ENCODE measurements at regions not wholly inside any gene's neighbourhood (a gene's known extent, or its start where the extent isn't known, plus 50 kb on each side); places are given as distances from the start of the nearest gene placed in this dataset.

GRCh38 chr6:134854366-134854765 lies 95.5 kb downstream of the ALDH8A1 start:
- H3K9ac ChIP-seq (ENCODE audit: insufficient read depth, low read length): no peak overlapping the region

GRCh38 chr6:134853111-134854055 lies 96.5 kb downstream of the ALDH8A1 start:
- Histone ChIP-seq H3K9me3 (ENCODE audit: control insufficient read depth, insufficient read depth, low read depth, low read length) (no peaks in the 10 kb centered on the region), H3K27me3 (ENCODE audit: control insufficient read depth, insufficient read depth, low read length) (no peaks in the 10 kb centered on the region), H4K20me1 (ENCODE audit: control insufficient read depth, extremely low read depth, insufficient read depth, low read length) (no peaks in the 10 kb centered on the region), H2AFZ (ENCODE audit: low read length) (peak overlapping the region; percentile 55), H3K27ac (ENCODE audit: insufficient read depth, low read length) (no peak overlapping the region), H3K4me1 (ENCODE audit: control insufficient read depth, extremely low read depth, insufficient read depth, low read length) (no peaks in the 10 kb centered on the region), H3K36me3 (ENCODE audit: control insufficient read depth, insufficient read depth, low read length) (no peaks in the 10 kb centered on the region), H3K9ac (ENCODE audit: insufficient read depth, low read length) (no peak overlapping the region), H3K79me2 (ENCODE audit: control insufficient read depth, insufficient read depth, low read length) (no peaks in the 10 kb centered on the region), H3K4me2 (ENCODE audit: extremely low read depth, insufficient read depth, low read length) (peak overlapping the region; percentile 11), H3K4me3 (replicated peaks in 1 of 4; ENCODE audit: control extremely low read depth in 1 of 4, insufficient read depth in 1 of 4, low read depth in 3 of 4, low read length in 4 of 4) (no peak overlapping the region)
- DNase-seq (ENCODE audit: low read depth in 2 of 2): peak; percentile 32 to 81
- TF ChIP-seq EZH2 (IDR thresholded peaks at IDR 0.05; ENCODE audit: low read length, missing control alignments) (no peak), CTCF (conservative IDR thresholded peaks at IDR 0.05 in 1 of 2, IDR thresholded peaks at IDR 0.05 in 1 of 2; ENCODE audit: low read depth in 1 of 2, low read length in 2 of 2) (no peak)

More at GRCh38 chr6:134854366-134854765, 95.5 kb downstream of the ALDH8A1 start:
- Histone ChIP-seq H3K4me2 (ENCODE audit: extremely low read depth, insufficient read depth, low read length) (no peak overlapping the region), H3K27ac (ENCODE audit: insufficient read depth, low read length) (no peak overlapping the region), H3K36me3 (ENCODE audit: control insufficient read depth, insufficient read depth, low read length) (no peaks in the 10 kb centered on the region), H3K79me2 (ENCODE audit: control insufficient read depth, insufficient read depth, low read length) (no peaks in the 10 kb centered on the region), H3K9me3 (ENCODE audit: control insufficient read depth, insufficient read depth, low read depth, low read length) (no peaks in the 10 kb centered on the region), H3K4me3 (replicated peaks in 1 of 4; ENCODE audit: control extremely low read depth in 1 of 4, insufficient read depth in 1 of 4, low read depth in 3 of 4, low read length in 4 of 4) (no peak overlapping the region), H4K20me1 (ENCODE audit: control insufficient read depth, extremely low read depth, insufficient read depth, low read length) (no peaks in the 10 kb centered on the region), H3K4me1 (ENCODE audit: control insufficient read depth, extremely low read depth, insufficient read depth, low read length) (no peaks in the 10 kb centered on the region), H2AFZ (ENCODE audit: low read length) (no peak overlapping the region), H3K27me3 (ENCODE audit: control insufficient read depth, insufficient read depth, low read length) (no peaks in the 10 kb centered on the region)
- TF ChIP-seq EZH2 (IDR thresholded peaks at IDR 0.05; ENCODE audit: low read length, missing control alignments): no peak
- no peak for TF ChIP-seq CTCF (conservative IDR thresholded peaks at IDR 0.05 in 1 of 2, IDR thresholded peaks at IDR 0.05 in 1 of 2; ENCODE audit: low read depth in 1 of 2, low read length in 2 of 2)
- no peak for DNase-seq (ENCODE audit: low read depth in 2 of 2)

- no peak overlapping the region for H2AFZ ChIP-seq (ENCODE audit: low read length)
- H3K27ac ChIP-seq (ENCODE audit: insufficient read depth, low read length): no peak overlapping the region
- no peaks in the 10 kb centered on the region for H3K79me2 ChIP-seq (ENCODE audit: control insufficient read depth, insufficient read depth, low read length)
- no peak for DNase-seq (ENCODE audit: low read depth in 2 of 2)
- no peaks in the 10 kb centered on the region for H4K20me1 ChIP-seq (ENCODE audit: control insufficient read depth, extremely low read depth, insufficient read depth, low read length)
- H3K27me3 ChIP-seq (ENCODE audit: control insufficient read depth, insufficient read depth, low read length): no peaks in the 10 kb centered on the region
- TF ChIP-seq EZH2 (IDR thresholded peaks at IDR 0.05; ENCODE audit: low read length, missing control alignments) (no peak), CTCF (conservative IDR thresholded peaks at IDR 0.05 in 1 of 2, IDR thresholded peaks at IDR 0.05 in 1 of 2; ENCODE audit: low read depth in 1 of 2, low read length in 2 of 2) (no peak)
- no peak overlapping the region for H3K4me2 ChIP-seq (ENCODE audit: extremely low read depth, insufficient read depth, low read length)
- H3K4me3 ChIP-seq (replicated peaks in 1 of 4; ENCODE audit: control extremely low read depth in 1 of 4, insufficient read depth in 1 of 4, low read depth in 3 of 4, low read length in 4 of 4): no peak overlapping the region
- no peaks in the 10 kb centered on the region for H3K9me3 ChIP-seq (ENCODE audit: control insufficient read depth, insufficient read depth, low read depth, low read length)
- H3K9ac ChIP-seq (ENCODE audit: insufficient read depth, low read length): no peak overlapping the region
- H3K4me1 ChIP-seq (ENCODE audit: control insufficient read depth, extremely low read depth, insufficient read depth, low read length): no peaks in the 10 kb centered on the region
- no peaks in the 10 kb centered on the region for H3K36me3 ChIP-seq (ENCODE audit: control insufficient read depth, insufficient read depth, low read length)
Observed at GRCh38 chr6:134851548-134851947, 98.4 kb downstream of the ALDH8A1 start.
